K562 (cell line): ENCODE measurements at regions not wholly inside any gene's neighbourhood (a gene's known extent, or its start where the extent isn't known, plus 50 kb on each side); places are given as distances from the start of the nearest gene placed in this dataset.

Experiments
- BRCA1 ChIP-seq, 2 experiments: fragments of 450-650 bp in 1 of 2; sonication (generic) in 1 of 2; formaldehyde crosslinking in 1 of 2; IDR thresholded peaks; 2 replicates each; pipeline versions ENCODE4 v1.5.0 to v1.6.1; 2017 to 2020; ENCODE audit warnings: mild to moderate bottlenecking in 1 of 2, missing genetic modification reagents in 1 of 2
- TF ChIP-seq, protein P1 (sequence below), 2 experiments: fragments of 450-650 bp; formaldehyde crosslinking in 1 of 2; IDR thresholded peaks; 2 replicates each; pipeline versions ENCODE4 v1.4.0 to v1.6.1; 2014 to 2020; ENCODE audit warnings: mild to moderate bottlenecking in 2 of 2, borderline replicate concordance in 1 of 2, low read depth in 1 of 2
- TF ChIP-seq, protein P2 (sequence below): fragments of 450-650 bp; IDR thresholded peaks from 2 replicates; pipeline ENCODE4 v1.6.1; 2017; ENCODE audit warnings: mild to moderate bottlenecking, moderate library complexity

DNA sequence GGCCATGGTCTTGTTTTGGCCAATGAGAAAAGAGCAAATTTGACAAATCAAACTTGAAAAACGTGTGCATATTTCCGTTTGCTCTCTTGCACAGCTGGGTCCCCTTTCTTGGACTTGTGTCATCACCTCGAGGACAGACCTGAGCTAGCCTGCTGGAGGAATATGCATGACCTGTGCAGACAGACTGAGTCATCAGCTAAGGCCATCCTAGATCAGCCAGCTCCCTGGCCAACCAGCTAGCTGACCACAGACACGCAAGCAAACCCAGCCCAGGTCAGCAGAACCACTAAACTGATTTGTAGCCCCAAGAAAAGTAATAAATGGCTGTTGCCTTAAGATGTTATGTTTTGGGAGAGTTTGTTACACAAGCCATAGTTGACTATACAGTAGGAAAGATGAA lies 61.3 kb upstream of the PAX3 start (continued):
- TF ChIP-seq, protein P1, sequence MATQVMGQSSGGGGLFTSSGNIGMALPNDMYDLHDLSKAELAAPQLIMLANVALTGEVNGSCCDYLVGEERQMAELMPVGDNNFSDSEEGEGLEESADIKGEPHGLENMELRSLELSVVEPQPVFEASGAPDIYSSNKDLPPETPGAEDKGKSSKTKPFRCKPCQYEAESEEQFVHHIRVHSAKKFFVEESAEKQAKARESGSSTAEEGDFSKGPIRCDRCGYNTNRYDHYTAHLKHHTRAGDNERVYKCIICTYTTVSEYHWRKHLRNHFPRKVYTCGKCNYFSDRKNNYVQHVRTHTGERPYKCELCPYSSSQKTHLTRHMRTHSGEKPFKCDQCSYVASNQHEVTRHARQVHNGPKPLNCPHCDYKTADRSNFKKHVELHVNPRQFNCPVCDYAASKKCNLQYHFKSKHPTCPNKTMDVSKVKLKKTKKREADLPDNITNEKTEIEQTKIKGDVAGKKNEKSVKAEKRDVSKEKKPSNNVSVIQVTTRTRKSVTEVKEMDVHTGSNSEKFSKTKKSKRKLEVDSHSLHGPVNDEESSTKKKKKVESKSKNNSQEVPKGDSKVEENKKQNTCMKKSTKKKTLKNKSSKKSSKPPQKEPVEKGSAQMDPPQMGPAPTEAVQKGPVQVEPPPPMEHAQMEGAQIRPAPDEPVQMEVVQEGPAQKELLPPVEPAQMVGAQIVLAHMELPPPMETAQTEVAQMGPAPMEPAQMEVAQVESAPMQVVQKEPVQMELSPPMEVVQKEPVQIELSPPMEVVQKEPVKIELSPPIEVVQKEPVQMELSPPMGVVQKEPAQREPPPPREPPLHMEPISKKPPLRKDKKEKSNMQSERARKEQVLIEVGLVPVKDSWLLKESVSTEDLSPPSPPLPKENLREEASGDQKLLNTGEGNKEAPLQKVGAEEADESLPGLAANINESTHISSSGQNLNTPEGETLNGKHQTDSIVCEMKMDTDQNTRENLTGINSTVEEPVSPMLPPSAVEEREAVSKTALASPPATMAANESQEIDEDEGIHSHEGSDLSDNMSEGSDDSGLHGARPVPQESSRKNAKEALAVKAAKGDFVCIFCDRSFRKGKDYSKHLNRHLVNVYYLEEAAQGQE (IDR thresholded peaks at IDR 0.05; ENCODE audit: borderline replicate concordance): no peak
- TF ChIP-seq, protein P1 (CRISPR knock-in tag; IDR thresholded peaks at IDR 0.05; ENCODE audit: low read depth): no peak
- TF ChIP-seq, protein P2, sequence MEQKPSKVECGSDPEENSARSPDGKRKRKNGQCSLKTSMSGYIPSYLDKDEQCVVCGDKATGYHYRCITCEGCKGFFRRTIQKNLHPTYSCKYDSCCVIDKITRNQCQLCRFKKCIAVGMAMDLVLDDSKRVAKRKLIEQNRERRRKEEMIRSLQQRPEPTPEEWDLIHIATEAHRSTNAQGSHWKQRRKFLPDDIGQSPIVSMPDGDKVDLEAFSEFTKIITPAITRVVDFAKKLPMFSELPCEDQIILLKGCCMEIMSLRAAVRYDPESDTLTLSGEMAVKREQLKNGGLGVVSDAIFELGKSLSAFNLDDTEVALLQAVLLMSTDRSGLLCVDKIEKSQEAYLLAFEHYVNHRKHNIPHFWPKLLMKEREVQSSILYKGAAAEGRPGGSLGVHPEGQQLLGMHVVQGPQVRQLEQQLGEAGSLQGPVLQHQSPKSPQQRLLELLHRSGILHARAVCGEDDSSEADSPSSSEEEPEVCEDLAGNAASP: no peak
- TF ChIP-seq BRCA1 (IDR thresholded peaks at IDR 0.05) (no peak), BRCA1 (CRISPR knock-in tag; IDR thresholded peaks at IDR 0.05) (no peak)
